A673 (cell line): ENCODE measurements at regions not wholly inside any gene's neighbourhood (a gene's known extent, or its start where the extent isn't known, plus 50 kb on each side); places are given as distances from the start of the nearest gene placed in this dataset.

ENCODE experiments used
- CTCF ChIP-seq: fragments of 300-800, 200-600 bp; sonication (generic); conservative IDR thresholded peaks from 2 replicates; pipeline ENCODE4 v1.5.1; 2017; ENCODE audit warnings: low read depth, mild to moderate bottlenecking, antibody characterized with exemption, low read length, moderate library complexity, mixed read lengths
- EZH2 ChIP-seq: fragments of 200-600 bp; sonication (generic); IDR thresholded peaks from 2 replicates; pipeline ENCODE4 v1.6.1; 2017; ENCODE audit warnings: borderline replicate concordance, low read depth, mild to moderate bottlenecking, mixed read lengths, antibody characterized with exemption, low read length; ENCODE audit not compliant: poor library complexity, severe bottlenecking

DNA sequence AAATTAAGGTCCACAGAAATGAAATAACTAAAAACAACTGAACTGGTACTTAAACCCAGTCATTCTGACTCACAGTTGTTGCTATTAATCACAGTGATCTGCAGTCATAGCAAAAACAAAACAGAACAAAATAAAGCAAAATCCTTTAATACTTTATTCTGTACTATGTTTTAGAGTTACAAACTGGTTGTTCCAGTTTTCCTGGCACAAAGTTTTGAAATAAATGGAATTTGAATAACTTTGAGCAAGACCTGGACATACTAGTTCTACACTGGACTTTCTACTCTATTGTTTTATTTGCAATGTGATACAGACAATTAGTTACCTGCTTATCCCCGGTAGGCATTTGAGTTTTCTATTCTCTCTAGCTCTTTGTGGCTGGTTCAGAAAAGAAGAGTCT, 147.9 kb downstream of the DMRT2 start:
- TF ChIP-seq CTCF (no peak), EZH2 (no peak)
